HL-60 (cell line): ENCODE measurements at regions not wholly inside any gene's neighbourhood (a gene's known extent, or its start where the extent isn't known, plus 50 kb on each side); places are given as distances from the start of the nearest gene placed in this dataset.

Experiments
- GABPA ChIP-seq: IDR thresholded peaks from 2 replicates; pipeline ENCODE4 v1.6.1; 2012; ENCODE audit warnings: low read depth
- POLR2AphosphoS5 ChIP-seq: IDR thresholded peaks from 2 replicates; pipeline ENCODE4 v1.6.1; 2012; ENCODE audit warnings: low read depth
- SPI1 ChIP-seq: IDR thresholded peaks from 2 replicates; pipeline ENCODE4 v1.6.1; 2012; ENCODE audit warnings: low read depth, mild to moderate bottlenecking, borderline replicate concordance
- TF ChIP-seq, protein P1 (sequence below): IDR thresholded peaks from one replicate; pipeline ENCODE4 v1.5.1; 2011; ENCODE audit warnings: low read length, control low read depth, inconsistent platforms; ENCODE audit not compliant: insufficient read depth
- TF ChIP-seq, protein P2 (sequence below): IDR thresholded peaks from 2 replicates; pipeline ENCODE4 v1.6.1; 2012; ENCODE audit warnings: low read depth; ENCODE audit not compliant: insufficient replicate concordance

DNA sequence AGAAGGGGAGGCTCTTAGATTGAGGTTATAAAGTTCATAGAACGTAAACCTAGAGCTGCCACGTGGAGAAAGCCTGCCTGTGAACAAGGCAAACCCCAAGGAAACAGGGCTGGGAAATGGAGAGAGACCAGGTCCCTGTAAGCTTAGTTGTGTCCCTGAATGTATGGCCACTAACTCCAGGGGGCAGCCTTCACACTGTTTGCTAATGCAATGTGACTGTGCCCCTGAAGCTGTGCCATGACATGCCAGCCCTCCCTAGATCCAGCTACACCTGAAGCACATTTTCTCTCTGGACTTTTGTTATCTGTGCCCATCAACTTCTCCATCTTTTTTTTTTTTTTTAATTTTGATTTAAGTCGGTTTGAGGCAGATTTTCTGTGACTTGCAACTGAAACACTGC is 60.6 kb upstream of the TMCC3 start:
- TF ChIP-seq, protein P1, sequence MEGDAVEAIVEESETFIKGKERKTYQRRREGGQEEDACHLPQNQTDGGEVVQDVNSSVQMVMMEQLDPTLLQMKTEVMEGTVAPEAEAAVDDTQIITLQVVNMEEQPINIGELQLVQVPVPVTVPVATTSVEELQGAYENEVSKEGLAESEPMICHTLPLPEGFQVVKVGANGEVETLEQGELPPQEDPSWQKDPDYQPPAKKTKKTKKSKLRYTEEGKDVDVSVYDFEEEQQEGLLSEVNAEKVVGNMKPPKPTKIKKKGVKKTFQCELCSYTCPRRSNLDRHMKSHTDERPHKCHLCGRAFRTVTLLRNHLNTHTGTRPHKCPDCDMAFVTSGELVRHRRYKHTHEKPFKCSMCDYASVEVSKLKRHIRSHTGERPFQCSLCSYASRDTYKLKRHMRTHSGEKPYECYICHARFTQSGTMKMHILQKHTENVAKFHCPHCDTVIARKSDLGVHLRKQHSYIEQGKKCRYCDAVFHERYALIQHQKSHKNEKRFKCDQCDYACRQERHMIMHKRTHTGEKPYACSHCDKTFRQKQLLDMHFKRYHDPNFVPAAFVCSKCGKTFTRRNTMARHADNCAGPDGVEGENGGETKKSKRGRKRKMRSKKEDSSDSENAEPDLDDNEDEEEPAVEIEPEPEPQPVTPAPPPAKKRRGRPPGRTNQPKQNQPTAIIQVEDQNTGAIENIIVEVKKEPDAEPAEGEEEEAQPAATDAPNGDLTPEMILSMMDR, result peak; percentile 43
- TF ChIP-seq, protein P2, sequence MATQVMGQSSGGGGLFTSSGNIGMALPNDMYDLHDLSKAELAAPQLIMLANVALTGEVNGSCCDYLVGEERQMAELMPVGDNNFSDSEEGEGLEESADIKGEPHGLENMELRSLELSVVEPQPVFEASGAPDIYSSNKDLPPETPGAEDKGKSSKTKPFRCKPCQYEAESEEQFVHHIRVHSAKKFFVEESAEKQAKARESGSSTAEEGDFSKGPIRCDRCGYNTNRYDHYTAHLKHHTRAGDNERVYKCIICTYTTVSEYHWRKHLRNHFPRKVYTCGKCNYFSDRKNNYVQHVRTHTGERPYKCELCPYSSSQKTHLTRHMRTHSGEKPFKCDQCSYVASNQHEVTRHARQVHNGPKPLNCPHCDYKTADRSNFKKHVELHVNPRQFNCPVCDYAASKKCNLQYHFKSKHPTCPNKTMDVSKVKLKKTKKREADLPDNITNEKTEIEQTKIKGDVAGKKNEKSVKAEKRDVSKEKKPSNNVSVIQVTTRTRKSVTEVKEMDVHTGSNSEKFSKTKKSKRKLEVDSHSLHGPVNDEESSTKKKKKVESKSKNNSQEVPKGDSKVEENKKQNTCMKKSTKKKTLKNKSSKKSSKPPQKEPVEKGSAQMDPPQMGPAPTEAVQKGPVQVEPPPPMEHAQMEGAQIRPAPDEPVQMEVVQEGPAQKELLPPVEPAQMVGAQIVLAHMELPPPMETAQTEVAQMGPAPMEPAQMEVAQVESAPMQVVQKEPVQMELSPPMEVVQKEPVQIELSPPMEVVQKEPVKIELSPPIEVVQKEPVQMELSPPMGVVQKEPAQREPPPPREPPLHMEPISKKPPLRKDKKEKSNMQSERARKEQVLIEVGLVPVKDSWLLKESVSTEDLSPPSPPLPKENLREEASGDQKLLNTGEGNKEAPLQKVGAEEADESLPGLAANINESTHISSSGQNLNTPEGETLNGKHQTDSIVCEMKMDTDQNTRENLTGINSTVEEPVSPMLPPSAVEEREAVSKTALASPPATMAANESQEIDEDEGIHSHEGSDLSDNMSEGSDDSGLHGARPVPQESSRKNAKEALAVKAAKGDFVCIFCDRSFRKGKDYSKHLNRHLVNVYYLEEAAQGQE, result no peak
- TF ChIP-seq GABPA (no peak), POLR2AphosphoS5 (no peak), SPI1 (no peak)
